GM23338 (cell line): ENCODE measurements at regions not wholly inside any gene's neighbourhood (a gene's known extent, or its start where the extent isn't known, plus 50 kb on each side); places are given as distances from the start of the nearest gene placed in this dataset.

Source experiments
- ATAC-seq: fragments of 200-7000 bp; cut with Tn5 transposase; 3 replicates; pipeline ENCODE4 v1.9.1; 2020
- DNase-seq: peaks from one replicate; pipeline ENCODE4 v3.0.0-alpha.2; 2015; ENCODE audit warnings: low spot score
- H2AFZ ChIP-seq: fragments of 200-600 bp; sonication (generic); 2 replicates; pipeline ENCODE4 v1.8.0; 2016; ENCODE audit warnings: antibody characterized with exemption, mild to moderate bottlenecking, moderate library complexity
- H3F3A ChIP-seq: fragments of 200-600 bp; sonication (generic); replicated peaks from 2 replicates; pipeline ENCODE4 v1.8.0; 2017; ENCODE audit warnings: antibody characterized with exemption, mixed run types, low read depth
- H3K27ac ChIP-seq: fragments of 200-600 bp; sonication (generic); 2 replicates; pipeline ENCODE4 v1.6.1; 2016; ENCODE audit warnings: low read depth
- H3K27me3 ChIP-seq: fragments of 200-600 bp; sonication (generic); 2 replicates; pipeline ENCODE4 v1.8.0; 2016; ENCODE audit warnings: mild to moderate bottlenecking, mixed run types, moderate library complexity; ENCODE audit not compliant: insufficient read depth
- H3K36me3 ChIP-seq: fragments of 200-600 bp; sonication (generic); 2 replicates; pipeline ENCODE4 v1.8.0; 2016; ENCODE audit warnings: mild to moderate bottlenecking; ENCODE audit not compliant: insufficient read depth
- H3K4me1 ChIP-seq: fragments of 200-600 bp; sonication (generic); 2 replicates; pipeline ENCODE4 v1.8.0; 2016; ENCODE audit warnings: mild to moderate bottlenecking, moderate library complexity; ENCODE audit not compliant: insufficient read depth
- H3K4me2 ChIP-seq: fragments of 200-600 bp; sonication (generic); 2 replicates; pipeline ENCODE4 v1.7.1; 2017; ENCODE audit warnings: mixed run types
- H3K4me3 ChIP-seq: fragments of 200-600 bp; sonication (generic); 2 replicates; pipeline ENCODE4 v1.6.1; 2016; ENCODE audit warnings: mixed run types
- H3K79me2 ChIP-seq: fragments of 200-600 bp; sonication (generic); replicated peaks from 2 replicates; pipeline ENCODE4 v1.8.0; 2017; ENCODE audit warnings: mild to moderate bottlenecking; ENCODE audit not compliant: insufficient read depth
- H3K9me2 ChIP-seq: fragments of 200-600 bp; sonication (generic); 2 replicates; pipeline ENCODE4 v1.8.0; 2017; ENCODE audit not compliant: insufficient read depth
- H4K20me1 ChIP-seq: fragments of 200-600 bp; sonication (generic); replicated peaks from 2 replicates; pipeline ENCODE4 v1.8.0; 2017; ENCODE audit warnings: mild to moderate bottlenecking; ENCODE audit not compliant: insufficient read depth
- H3K27ac Mint-ChIP-seq: 2 replicates; pipeline ENCODE4 v1.8.0; 2020; ENCODE audit warnings: inconsistent platforms, mild to moderate bottlenecking, moderate library complexity, mixed read lengths
- H3K27me3 Mint-ChIP-seq: 3 replicates; pipeline ENCODE4 v1.8.0; 2022; ENCODE audit warnings: low read depth, mild to moderate bottlenecking, moderate library complexity, mixed read lengths, inconsistent platforms; ENCODE audit not compliant: insufficient read depth, poor library complexity
- H3K36me3 Mint-ChIP-seq: 3 replicates; pipeline ENCODE4 v1.8.0; 2021; ENCODE audit warnings: low read depth, mild to moderate bottlenecking, inconsistent platforms, moderate library complexity, mixed read lengths
- H3K4me1 Mint-ChIP-seq: 3 replicates; pipeline ENCODE4 v1.8.0; 2020; ENCODE audit warnings: mild to moderate bottlenecking, inconsistent platforms, mixed read lengths
- H3K4me3 Mint-ChIP-seq: 3 replicates; pipeline ENCODE4 v1.8.0; 2021; ENCODE audit warnings: moderate library complexity, mild to moderate bottlenecking, inconsistent platforms, mixed read lengths
- H3K9me3 Mint-ChIP-seq: 3 replicates; pipeline ENCODE4 v1.8.0; 2020; ENCODE audit warnings: moderate library complexity, mild to moderate bottlenecking, inconsistent platforms, mixed read lengths
- CREB1 ChIP-seq: fragments of 250-450 bp; sonication (Bioruptor Pico); IDR thresholded peaks from 2 replicates; pipeline ENCODE4 v1.5.0; 2020; ENCODE audit warnings: low read depth, mild to moderate bottlenecking, moderate library complexity
- EZH2 ChIP-seq: fragments of 200-600 bp; sonication (generic); IDR thresholded peaks from one replicate; pipeline ENCODE4 v1.8.0; 2017; ENCODE audit warnings: antibody characterized with exemption, mild to moderate bottlenecking, low read depth; ENCODE audit not compliant: unreplicated experiment
- EZH2phosphoT487 ChIP-seq: fragments of 200-600 bp; sonication (generic); IDR thresholded peaks from one replicate; pipeline ENCODE4 v1.8.1; 2018; ENCODE audit warnings: antibody characterized with exemption; ENCODE audit not compliant: unreplicated experiment
- NANOG ChIP-seq: IDR thresholded peaks from 2 replicates; pipeline ENCODE4 v1.6.1; 2016; ENCODE audit warnings: antibody characterized with exemption, borderline replicate concordance
- POLR2AphosphoS5 ChIP-seq: IDR thresholded peaks from 2 replicates; pipeline ENCODE4 v1.6.1; 2016; ENCODE audit warnings: antibody characterized with exemption, low read depth
- STAT1 ChIP-seq: IDR thresholded peaks from one replicate; pipeline ENCODE4 v1.6.1; 2016; ENCODE audit warnings: antibody characterized with exemption; ENCODE audit not compliant: unreplicated experiment
- ZNF114 ChIP-seq: fragments of 250-450 bp; sonication (Bioruptor Pico); IDR thresholded peaks from 2 replicates; pipeline ENCODE4 v1.5.0; 2020; ENCODE audit warnings: mild to moderate bottlenecking, moderate library complexity
- TF ChIP-seq, protein P1 (sequence below): IDR thresholded peaks from 2 replicates; pipeline ENCODE4 v1.6.1; 2016; ENCODE audit warnings: antibody characterized with exemption
- TF ChIP-seq, protein P2 (sequence below), 2 experiments: fragments of 200-600 bp in 1 of 2; sonication (generic) in 1 of 2; conservative IDR thresholded peaks; 2 replicates each; pipeline versions ENCODE4 v1.5.1 to v1.6.1; 2016 to 2017; ENCODE audit warnings: antibody characterized with exemption in 2 of 2, low read depth in 2 of 2, mild to moderate bottlenecking in 2 of 2, moderate library complexity in 1 of 2
- TF ChIP-seq, protein P3 (sequence below): IDR thresholded peaks from one replicate; pipeline ENCODE4 v1.6.1; 2018; ENCODE audit warnings: antibody characterized with exemption; ENCODE audit not compliant: unreplicated experiment
- TF ChIP-seq, protein P4 (sequence below): fragments of 250-450 bp; sonication (Bioruptor Pico); IDR thresholded peaks from 2 replicates; pipeline ENCODE4 v1.5.0; 2020; ENCODE audit warnings: mild to moderate bottlenecking, moderate library complexity

DNA sequence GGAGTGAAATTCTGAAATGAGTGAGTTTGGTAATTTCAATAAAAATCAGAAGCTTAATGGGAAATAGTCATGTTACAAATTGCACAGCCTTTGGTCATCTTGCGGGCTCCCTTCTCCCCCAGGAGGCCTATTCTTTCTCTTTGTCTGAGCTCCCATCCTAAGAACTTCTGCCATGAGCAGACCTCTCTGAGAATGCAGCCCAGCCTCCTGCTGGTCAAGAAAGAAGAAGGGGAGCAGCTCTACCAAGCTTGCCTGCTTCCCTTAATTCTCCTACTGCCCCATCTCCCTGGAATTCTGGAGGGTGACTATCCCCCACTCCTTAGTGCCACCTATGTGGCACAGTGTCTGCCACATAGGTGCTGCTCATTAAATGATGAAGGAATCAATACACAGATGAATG lies 300.7 kb upstream of the DAB1 start (continued):
- TF ChIP-seq, protein P1, sequence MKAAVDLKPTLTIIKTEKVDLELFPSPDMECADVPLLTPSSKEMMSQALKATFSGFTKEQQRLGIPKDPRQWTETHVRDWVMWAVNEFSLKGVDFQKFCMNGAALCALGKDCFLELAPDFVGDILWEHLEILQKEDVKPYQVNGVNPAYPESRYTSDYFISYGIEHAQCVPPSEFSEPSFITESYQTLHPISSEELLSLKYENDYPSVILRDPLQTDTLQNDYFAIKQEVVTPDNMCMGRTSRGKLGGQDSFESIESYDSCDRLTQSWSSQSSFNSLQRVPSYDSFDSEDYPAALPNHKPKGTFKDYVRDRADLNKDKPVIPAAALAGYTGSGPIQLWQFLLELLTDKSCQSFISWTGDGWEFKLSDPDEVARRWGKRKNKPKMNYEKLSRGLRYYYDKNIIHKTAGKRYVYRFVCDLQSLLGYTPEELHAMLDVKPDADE: no peak
- TF ChIP-seq, protein P2, sequence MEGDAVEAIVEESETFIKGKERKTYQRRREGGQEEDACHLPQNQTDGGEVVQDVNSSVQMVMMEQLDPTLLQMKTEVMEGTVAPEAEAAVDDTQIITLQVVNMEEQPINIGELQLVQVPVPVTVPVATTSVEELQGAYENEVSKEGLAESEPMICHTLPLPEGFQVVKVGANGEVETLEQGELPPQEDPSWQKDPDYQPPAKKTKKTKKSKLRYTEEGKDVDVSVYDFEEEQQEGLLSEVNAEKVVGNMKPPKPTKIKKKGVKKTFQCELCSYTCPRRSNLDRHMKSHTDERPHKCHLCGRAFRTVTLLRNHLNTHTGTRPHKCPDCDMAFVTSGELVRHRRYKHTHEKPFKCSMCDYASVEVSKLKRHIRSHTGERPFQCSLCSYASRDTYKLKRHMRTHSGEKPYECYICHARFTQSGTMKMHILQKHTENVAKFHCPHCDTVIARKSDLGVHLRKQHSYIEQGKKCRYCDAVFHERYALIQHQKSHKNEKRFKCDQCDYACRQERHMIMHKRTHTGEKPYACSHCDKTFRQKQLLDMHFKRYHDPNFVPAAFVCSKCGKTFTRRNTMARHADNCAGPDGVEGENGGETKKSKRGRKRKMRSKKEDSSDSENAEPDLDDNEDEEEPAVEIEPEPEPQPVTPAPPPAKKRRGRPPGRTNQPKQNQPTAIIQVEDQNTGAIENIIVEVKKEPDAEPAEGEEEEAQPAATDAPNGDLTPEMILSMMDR (conservative IDR thresholded peaks at IDR 0.05; ENCODE audit: low read depth in 2 of 2): no peak
- TF ChIP-seq, protein P3, sequence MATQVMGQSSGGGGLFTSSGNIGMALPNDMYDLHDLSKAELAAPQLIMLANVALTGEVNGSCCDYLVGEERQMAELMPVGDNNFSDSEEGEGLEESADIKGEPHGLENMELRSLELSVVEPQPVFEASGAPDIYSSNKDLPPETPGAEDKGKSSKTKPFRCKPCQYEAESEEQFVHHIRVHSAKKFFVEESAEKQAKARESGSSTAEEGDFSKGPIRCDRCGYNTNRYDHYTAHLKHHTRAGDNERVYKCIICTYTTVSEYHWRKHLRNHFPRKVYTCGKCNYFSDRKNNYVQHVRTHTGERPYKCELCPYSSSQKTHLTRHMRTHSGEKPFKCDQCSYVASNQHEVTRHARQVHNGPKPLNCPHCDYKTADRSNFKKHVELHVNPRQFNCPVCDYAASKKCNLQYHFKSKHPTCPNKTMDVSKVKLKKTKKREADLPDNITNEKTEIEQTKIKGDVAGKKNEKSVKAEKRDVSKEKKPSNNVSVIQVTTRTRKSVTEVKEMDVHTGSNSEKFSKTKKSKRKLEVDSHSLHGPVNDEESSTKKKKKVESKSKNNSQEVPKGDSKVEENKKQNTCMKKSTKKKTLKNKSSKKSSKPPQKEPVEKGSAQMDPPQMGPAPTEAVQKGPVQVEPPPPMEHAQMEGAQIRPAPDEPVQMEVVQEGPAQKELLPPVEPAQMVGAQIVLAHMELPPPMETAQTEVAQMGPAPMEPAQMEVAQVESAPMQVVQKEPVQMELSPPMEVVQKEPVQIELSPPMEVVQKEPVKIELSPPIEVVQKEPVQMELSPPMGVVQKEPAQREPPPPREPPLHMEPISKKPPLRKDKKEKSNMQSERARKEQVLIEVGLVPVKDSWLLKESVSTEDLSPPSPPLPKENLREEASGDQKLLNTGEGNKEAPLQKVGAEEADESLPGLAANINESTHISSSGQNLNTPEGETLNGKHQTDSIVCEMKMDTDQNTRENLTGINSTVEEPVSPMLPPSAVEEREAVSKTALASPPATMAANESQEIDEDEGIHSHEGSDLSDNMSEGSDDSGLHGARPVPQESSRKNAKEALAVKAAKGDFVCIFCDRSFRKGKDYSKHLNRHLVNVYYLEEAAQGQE: no peak

DNA sequence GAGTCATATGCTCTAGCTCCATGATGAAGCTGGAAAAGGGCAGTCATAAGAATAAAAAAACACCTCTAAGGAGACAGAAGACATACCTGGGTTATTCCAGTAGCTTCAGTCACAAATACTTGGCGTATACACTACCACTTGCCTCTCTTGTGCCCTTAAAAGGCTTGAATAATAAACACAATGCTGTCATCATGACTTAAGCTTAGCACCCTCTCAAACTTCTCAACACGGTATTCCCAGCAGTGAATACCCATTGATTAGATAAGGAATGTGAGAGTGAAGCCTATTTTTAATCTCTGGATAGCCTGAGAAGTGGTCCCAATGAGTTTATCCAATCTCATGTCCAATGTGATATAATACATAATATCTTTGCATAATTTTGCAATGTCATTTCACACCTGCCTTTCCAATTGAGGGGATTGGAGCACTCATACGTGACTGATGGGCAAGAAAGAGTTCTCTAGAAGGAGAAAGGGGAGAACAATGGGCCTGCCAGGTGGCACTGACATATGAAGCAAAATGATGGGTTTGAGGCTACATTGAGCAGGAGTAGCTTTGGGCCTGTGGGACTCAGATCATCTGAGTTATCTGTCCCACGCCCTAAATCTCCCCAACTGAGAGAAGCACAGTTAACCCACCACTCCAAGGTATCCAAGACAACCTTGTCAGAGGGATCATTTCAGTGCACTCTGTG lies 298.6 kb upstream of the DAB1 start:
- Histone ChIP-seq H2AFZ (no peak overlapping the region), H3K4me1 (peaks cover 25% of the 10 kb centered on the region), H3K4me2 (no peak overlapping the region), H3K27ac (no peak overlapping the region), H3K9me2 (no peaks in the 10 kb centered on the region), H3F3A (no peaks in the 10 kb centered on the region), H3K79me2 (no peaks in the 10 kb centered on the region), H3K27me3 (no peaks in the 10 kb centered on the region), H3K36me3 (no peaks in the 10 kb centered on the region), H3K4me3 (no peak overlapping the region), H4K20me1 (no peaks in the 10 kb centered on the region)
- H3K27ac Mint-ChIP-seq: no peak overlapping the region
- ATAC-seq (no peak), DNase-seq (no peak)
- H3K4me1 Mint-ChIP-seq: peaks cover 26% of the 10 kb centered on the region
- no peaks in the 10 kb centered on the region for H3K36me3 Mint-ChIP-seq
- H3K4me3 Mint-ChIP-seq: no peak overlapping the region
- H3K9me3 Mint-ChIP-seq: no peaks in the 10 kb centered on the region
- peaks cover 3% of the 10 kb centered on the region for H3K27me3 Mint-ChIP-seq
- TF ChIP-seq POLR2AphosphoS5 (no peak), CREB1 (CRISPR knock-in tag) (no peak), STAT1 (no peak), ZNF114 (no peak), EZH2phosphoT487 (no peak), NANOG (no peak), EZH2 (no peak)
- TF ChIP-seq, protein P1: no peak
- TF ChIP-seq, protein P4, sequence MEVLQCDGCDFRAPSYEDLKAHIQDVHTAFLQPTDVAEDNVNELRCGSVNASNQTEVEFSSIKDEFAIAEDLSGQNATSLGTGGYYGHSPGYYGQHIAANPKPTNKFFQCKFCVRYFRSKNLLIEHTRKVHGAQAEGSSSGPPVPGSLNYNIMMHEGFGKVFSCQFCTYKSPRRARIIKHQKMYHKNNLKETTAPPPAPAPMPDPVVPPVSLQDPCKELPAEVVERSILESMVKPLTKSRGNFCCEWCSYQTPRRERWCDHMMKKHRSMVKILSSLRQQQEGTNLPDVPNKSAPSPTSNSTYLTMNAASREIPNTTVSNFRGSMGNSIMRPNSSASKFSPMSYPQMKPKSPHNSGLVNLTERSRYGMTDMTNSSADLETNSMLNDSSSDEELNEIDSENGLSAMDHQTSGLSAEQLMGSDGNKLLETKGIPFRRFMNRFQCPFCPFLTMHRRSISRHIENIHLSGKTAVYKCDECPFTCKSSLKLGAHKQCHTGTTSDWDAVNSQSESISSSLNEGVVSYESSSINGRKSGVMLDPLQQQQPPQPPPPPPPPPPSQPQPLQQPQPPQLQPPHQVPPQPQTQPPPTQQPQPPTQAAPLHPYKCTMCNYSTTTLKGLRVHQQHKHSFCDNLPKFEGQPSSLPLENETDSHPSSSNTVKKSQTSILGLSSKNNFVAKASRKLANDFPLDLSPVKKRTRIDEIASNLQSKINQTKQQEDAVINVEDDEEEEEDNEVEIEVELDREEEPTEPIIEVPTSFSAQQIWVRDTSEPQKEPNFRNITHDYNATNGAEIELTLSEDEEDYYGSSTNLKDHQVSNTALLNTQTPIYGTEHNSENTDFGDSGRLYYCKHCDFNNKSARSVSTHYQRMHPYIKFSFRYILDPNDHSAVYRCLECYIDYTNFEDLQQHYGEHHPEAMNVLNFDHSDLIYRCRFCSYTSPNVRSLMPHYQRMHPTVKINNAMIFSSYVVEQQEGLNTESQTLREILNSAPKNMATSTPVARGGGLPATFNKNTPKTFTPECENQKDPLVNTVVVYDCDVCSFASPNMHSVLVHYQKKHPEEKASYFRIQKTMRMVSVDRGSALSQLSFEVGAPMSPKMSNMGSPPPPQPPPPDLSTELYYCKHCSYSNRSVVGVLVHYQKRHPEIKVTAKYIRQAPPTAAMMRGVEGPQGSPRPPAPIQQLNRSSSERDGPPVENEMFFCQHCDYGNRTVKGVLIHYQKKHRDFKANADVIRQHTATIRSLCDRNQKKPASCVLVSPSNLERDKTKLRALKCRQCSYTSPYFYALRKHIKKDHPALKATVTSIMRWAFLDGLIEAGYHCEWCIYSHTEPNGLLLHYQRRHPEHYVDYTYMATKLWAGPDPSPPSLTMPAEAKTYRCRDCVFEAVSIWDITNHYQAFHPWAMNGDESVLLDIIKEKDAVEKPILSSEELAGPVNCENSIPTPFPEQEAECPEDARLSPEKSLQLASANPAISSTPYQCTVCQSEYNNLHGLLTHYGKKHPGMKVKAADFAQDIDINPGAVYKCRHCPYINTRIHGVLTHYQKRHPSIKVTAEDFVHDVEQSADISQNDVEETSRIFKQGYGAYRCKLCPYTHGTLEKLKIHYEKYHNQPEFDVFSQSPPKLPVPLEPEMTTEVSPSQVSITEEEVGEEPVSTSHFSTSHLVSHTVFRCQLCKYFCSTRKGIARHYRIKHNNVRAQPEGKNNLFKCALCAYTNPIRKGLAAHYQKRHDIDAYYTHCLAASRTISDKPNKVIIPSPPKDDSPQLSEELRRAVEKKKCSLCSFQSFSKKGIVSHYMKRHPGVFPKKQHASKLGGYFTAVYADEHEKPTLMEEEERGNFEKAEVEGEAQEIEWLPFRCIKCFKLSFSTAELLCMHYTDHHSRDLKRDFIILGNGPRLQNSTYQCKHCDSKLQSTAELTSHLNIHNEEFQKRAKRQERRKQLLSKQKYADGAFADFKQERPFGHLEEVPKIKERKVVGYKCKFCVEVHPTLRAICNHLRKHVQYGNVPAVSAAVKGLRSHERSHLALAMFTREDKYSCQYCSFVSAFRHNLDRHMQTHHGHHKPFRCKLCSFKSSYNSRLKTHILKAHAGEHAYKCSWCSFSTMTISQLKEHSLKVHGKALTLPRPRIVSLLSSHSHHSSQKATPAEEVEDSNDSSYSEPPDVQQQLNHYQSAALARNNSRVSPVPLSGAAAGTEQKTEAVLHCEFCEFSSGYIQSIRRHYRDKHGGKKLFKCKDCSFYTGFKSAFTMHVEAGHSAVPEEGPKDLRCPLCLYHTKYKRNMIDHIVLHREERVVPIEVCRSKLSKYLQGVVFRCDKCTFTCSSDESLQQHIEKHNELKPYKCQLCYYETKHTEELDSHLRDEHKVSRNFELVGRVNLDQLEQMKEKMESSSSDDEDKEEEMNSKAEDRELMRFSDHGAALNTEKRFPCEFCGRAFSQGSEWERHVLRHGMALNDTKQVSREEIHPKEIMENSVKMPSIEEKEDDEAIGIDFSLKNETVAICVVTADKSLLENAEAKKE: no peak
